GM21825 (cell line): ENCODE measurements at regions not wholly inside any gene's neighbourhood (a gene's known extent, or its start where the extent isn't known, plus 50 kb on each side); places are given as distances from the start of the nearest gene placed in this dataset.

ENCODE experiments used
- ATAC-seq: cut with Tn5 transposase; IDR thresholded peaks from one replicate; pipeline ENCODE4 v1.9.1; 2021; ENCODE audit warnings: mild to moderate bottlenecking, moderate library complexity; ENCODE audit not compliant: unreplicated experiment

GRCh38 chr19:29371251-29372090 is 154.3 kb upstream of the VSTM2B start:
- no peak for ATAC-seq

- ATAC-seq = no peak
Measured at GRCh38 chr19:29372091-29372415, 153.7 kb upstream of the VSTM2B start.

GRCh38 chr19:29372461-29372860 is 153.3 kb upstream of the VSTM2B start:
- ATAC-seq = no peak

- ATAC-seq = no peak
Measured at GRCh38 chr19:29372921-29373797, 152.6 kb upstream of the VSTM2B start.

- no peak for ATAC-seq
Measured at GRCh38 chr19:29375429-29376119, 150.2 kb upstream of the VSTM2B start.

- no peak for ATAC-seq
Measured at GRCh38 chr19:29376855-29377354, 148.9 kb upstream of the VSTM2B start.

- ATAC-seq = no peak
Measured at GRCh38 chr19:29378126-29378525, 147.7 kb upstream of the VSTM2B start.

GRCh38 chr19:29378543-29379080 is 147.2 kb upstream of the VSTM2B start:
- ATAC-seq = no peak

GRCh38 chr19:29379257-29380021 is 146.4 kb upstream of the VSTM2B start:
- no peak for ATAC-seq

- no peak for ATAC-seq
Measured at GRCh38 chr19:29380581-29380980, 145.2 kb upstream of the VSTM2B start.

GRCh38 chr19:29381353-29382203 is 144.2 kb upstream of the VSTM2B start:
- no peak for ATAC-seq

GRCh38 chr19:29383696-29384095 is 142.1 kb upstream of the VSTM2B start:
- ATAC-seq = no peak

GRCh38 chr19:29384656-29385055 is 141.1 kb upstream of the VSTM2B start:
- no peak for ATAC-seq

GRCh38 chr19:29385191-29385795 is 140.5 kb upstream of the VSTM2B start:
- ATAC-seq = no peak

GRCh38 chr19:29386970-29387369 is 138.8 kb upstream of the VSTM2B start:
- no peak for ATAC-seq

- ATAC-seq = no peak
Measured at GRCh38 chr19:29387586-29387985, 138.2 kb upstream of the VSTM2B start.

- ATAC-seq = no peak
Measured at GRCh38 chr19:29389495-29389894, 136.3 kb upstream of the VSTM2B start.

GRCh38 chr19:29390742-29391141 is 135.1 kb upstream of the VSTM2B start:
- no peak for ATAC-seq

- no peak for ATAC-seq
Measured at GRCh38 chr19:29393915-29394460, 131.8 kb upstream of the VSTM2B start.
